RWPE2 (cell line): ENCODE measurements at regions not wholly inside any gene's neighbourhood (a gene's known extent, or its start where the extent isn't known, plus 50 kb on each side); places are given as distances from the start of the nearest gene placed in this dataset.

Source experiments
- ATAC-seq: fragments of 200-7000 bp; cut with Tn5 transposase; 3 replicates; pipeline ENCODE4 v1.9.1; 2021; ENCODE audit warnings: low read depth
- DNase-seq: peaks from one replicate; pipeline ENCODE4 v3.0.0-alpha.2; 2020; ENCODE audit warnings: low spot score
- H3K27ac ChIP-seq: fragments of 450-650 bp; 2 replicates; pipeline ENCODE4 v1.5.1; 2017; ENCODE audit warnings: mild to moderate bottlenecking; ENCODE audit not compliant: poor library complexity, severe bottlenecking
- H3K27me3 ChIP-seq: fragments of 250-450 bp; sonication (Bioruptor Pico); 2 replicates; pipeline ENCODE4 v1.5.1; 2021; ENCODE audit warnings: mild to moderate bottlenecking, moderate library complexity; ENCODE audit not compliant: insufficient read depth, poor library complexity, severe bottlenecking
- H3K36me3 ChIP-seq: fragments of 250-450 bp; sonication (Bioruptor Pico); 2 replicates; pipeline ENCODE4 v1.5.1; 2020; ENCODE audit warnings: low read depth, mild to moderate bottlenecking, moderate library complexity
- H3K4me1 ChIP-seq: fragments of 250-450 bp; sonication (Bioruptor Pico); 2 replicates; pipeline ENCODE4 v1.5.1; 2021; ENCODE audit warnings: mild to moderate bottlenecking, moderate library complexity; ENCODE audit not compliant: insufficient read depth, poor library complexity, severe bottlenecking
- H3K4me3 ChIP-seq: fragments of 250-450 bp; sonication (Bioruptor Pico); 2 replicates; pipeline ENCODE4 v1.5.1; 2021; ENCODE audit warnings: mild to moderate bottlenecking, moderate library complexity; ENCODE audit not compliant: severe bottlenecking
- H3K9me3 ChIP-seq: fragments of 250-450 bp; sonication (Bioruptor Pico); 2 replicates; pipeline ENCODE4 v1.5.1; 2021; ENCODE audit warnings: mild to moderate bottlenecking, moderate library complexity; ENCODE audit not compliant: severe bottlenecking
- CTCF ChIP-seq: fragments of 450-650 bp; IDR thresholded peaks from one replicate; pipeline ENCODE4 v1.5.1; 2017; ENCODE audit warnings: mild to moderate bottlenecking, moderate library complexity; ENCODE audit not compliant: poor library complexity, severe bottlenecking

GRCh38 chr7:130884437-130885417 is 150.7 kb upstream of the KLF14 start:
- Histone ChIP-seq H3K4me3 (no peak overlapping the region), H3K27ac (peak overlapping the region; percentile 100), H3K9me3 (no peaks in the 10 kb centered on the region), H3K27me3 (no peaks in the 10 kb centered on the region), H3K4me1 (peaks cover 51% of the 10 kb centered on the region), H3K36me3 (peaks cover 93% of the 10 kb centered on the region)
- ATAC-seq (peak; percentile 21; the same call in 1 of the 3 replicates), DNase-seq (no peak)
- TF ChIP-seq CTCF = no peak

GRCh38 chr7:130886438-130887135 is 152.6 kb upstream of the KLF14 start:
- Histone ChIP-seq H3K4me1 (peaks cover 70% of the 10 kb centered on the region), H3K27ac (peak overlapping the region; percentile 100), H3K27me3 (no peaks in the 10 kb centered on the region), H3K9me3 (no peaks in the 10 kb centered on the region), H3K36me3 (peaks cover 98% of the 10 kb centered on the region), H3K4me3 (no peak overlapping the region)
- no peak for TF ChIP-seq CTCF
- DNase-seq = no peak
- no peak for ATAC-seq

- Histone ChIP-seq H3K4me1 (peaks cover 73% of the 10 kb centered on the region), H3K4me3 (no peak overlapping the region), H3K9me3 (no peaks in the 10 kb centered on the region), H3K36me3 (peaks cover 93% of the 10 kb centered on the region), H3K27me3 (no peaks in the 10 kb centered on the region), H3K27ac (peak overlapping the region; percentile 100)
- peak; percentile 29 for TF ChIP-seq CTCF
- ATAC-seq = peak; percentile 55
- no peak for DNase-seq
Observed at GRCh38 chr7:130887182-130887956, 153.4 kb upstream of the KLF14 start.

- Histone ChIP-seq H3K27me3 (no peaks in the 10 kb centered on the region), H3K4me1 (peaks cover 79% of the 10 kb centered on the region), H3K4me3 (no peak overlapping the region), H3K27ac (peak overlapping the region; percentile 100), H3K9me3 (no peaks in the 10 kb centered on the region), H3K36me3 (peaks cover 93% of the 10 kb centered on the region)
- DNase-seq (no peak), ATAC-seq (peak; percentile 5; the same call in 2 of the 3 replicates)
- TF ChIP-seq CTCF = no peak
Observed at GRCh38 chr7:130887957-130888371, 154.0 kb upstream of the KLF14 start.
